ENCODE measurements at regions not wholly inside any gene's neighbourhood (a gene's known extent, or its start where the extent isn't known, plus 50 kb on each side); places are given as distances from the start of the nearest gene placed in this dataset.

GRCh38 chr5:139745132-139745799 is 50.3 kb upstream of the PSD2 start:
- no peak for TF ChIP-seq TARDBP (IDR thresholded peaks at IDR 0.05)
- no peak for TF ChIP-seq ELF4 (IDR thresholded peaks at IDR 0.05)

Measured in HEK293T (cell line).